ENCODE measurements at regions not wholly inside any gene's neighbourhood (a gene's known extent, or its start where the extent isn't known, plus 50 kb on each side); places are given as distances from the start of the nearest gene placed in this dataset.
"Not testable (repeated sequence)": the region's sequence is repeated elsewhere in the genome, so short reads cannot be mapped to it uniquely, and the experiment has no call there.

- no peak for DNase-seq (ENCODE audit: low read depth)
Measured at GRCh38 chr13:40341501-40341900, 324.9 kb downstream of the FOXO1 start.

- DNase-seq (ENCODE audit: low read depth): no peak
Measured at GRCh38 chr13:40342461-40342860, 324.0 kb downstream of the FOXO1 start.

GRCh38 chr13:40342901-40343300 lies 323.5 kb downstream of the FOXO1 start:
- no peak for DNase-seq (ENCODE audit: low read depth)

- no peak for DNase-seq (ENCODE audit: low read depth)
Measured at GRCh38 chr13:40343550-40344269, 322.7 kb downstream of the FOXO1 start.

GRCh38 chr13:40344270-40345148 lies 321.9 kb downstream of the FOXO1 start:
- no peak for DNase-seq (ENCODE audit: low read depth)

- no peak for DNase-seq (ENCODE audit: low read depth)
Measured at GRCh38 chr13:40345149-40345514, 321.3 kb downstream of the FOXO1 start.

GRCh38 chr13:40345654-40346372 lies 320.6 kb downstream of the FOXO1 start:
- DNase-seq (ENCODE audit: low read depth): no peak

- DNase-seq (ENCODE audit: low read depth): no peak
Measured at GRCh38 chr13:40346592-40346991, 319.8 kb downstream of the FOXO1 start.

- DNase-seq (ENCODE audit: low read depth): no peak
Measured at GRCh38 chr13:40348096-40348679, 318.3 kb downstream of the FOXO1 start.

- DNase-seq (ENCODE audit: low read depth): no peak
Measured at GRCh38 chr13:40350283-40350992, 316.0 kb downstream of the FOXO1 start.

GRCh38 chr13:40351537-40352379 lies 314.7 kb downstream of the FOXO1 start:
- no peak for DNase-seq (ENCODE audit: low read depth)

GRCh38 chr13:40352380-40352778 lies 314.1 kb downstream of the FOXO1 start:
- no peak for DNase-seq (ENCODE audit: low read depth)

- no peak for DNase-seq (ENCODE audit: low read depth)
Measured at GRCh38 chr13:40352802-40353562, 313.5 kb downstream of the FOXO1 start.

- no peak for DNase-seq (ENCODE audit: low read depth)
Measured at GRCh38 chr13:40355126-40355724, 311.2 kb downstream of the FOXO1 start.

GRCh38 chr13:40356011-40356410 lies 310.4 kb downstream of the FOXO1 start:
- DNase-seq (ENCODE audit: low read depth): no peak

- DNase-seq (ENCODE audit: low read depth): not testable (repeated sequence)
Measured at GRCh38 chr13:40356458-40356857, 310.0 kb downstream of the FOXO1 start.

- no peak for DNase-seq (ENCODE audit: low read depth)
Measured at GRCh38 chr13:40362502-40362901, 303.9 kb downstream of the FOXO1 start.

GRCh38 chr13:40363653-40364052 lies 302.8 kb downstream of the FOXO1 start:
- no peak for DNase-seq (ENCODE audit: low read depth)

GRCh38 chr13:40366119-40366518 lies 300.3 kb downstream of the FOXO1 start:
- no peak for DNase-seq (ENCODE audit: low read depth)

All from fibroblast of the conjunctiva (primary cell).